HG03558 (cell line): ENCODE measurements at regions not wholly inside any gene's neighbourhood (a gene's known extent, or its start where the extent isn't known, plus 50 kb on each side); places are given as distances from the start of the nearest gene placed in this dataset.

Experiments
- ATAC-seq: cut with Tn5 transposase; IDR thresholded peaks from one replicate; pipeline ENCODE4 v1.9.1; 2021; ENCODE audit warnings: moderate number of reproducible peaks; ENCODE audit not compliant: unreplicated experiment; ENCODE audit errors: extremely low read depth

GRCh38 chr12:114958538-114958937 lies 274.6 kb upstream of the TBX3 start:
- no peak for ATAC-seq

- ATAC-seq, result no peak
Measured at GRCh38 chr12:114957225-114957624, 273.2 kb upstream of the TBX3 start.

- ATAC-seq, result no peak
Measured at GRCh38 chr12:114955414-114956014, 271.5 kb upstream of the TBX3 start.

GRCh38 chr12:114954511-114955055 lies 270.6 kb upstream of the TBX3 start:
- no peak for ATAC-seq

GRCh38 chr12:114952573-114953271 lies 268.7 kb upstream of the TBX3 start:
- no peak for ATAC-seq

- ATAC-seq, result no peak
Measured at GRCh38 chr12:114949058-114949820, 265.3 kb upstream of the TBX3 start.

GRCh38 chr12:114945351-114945750 lies 261.4 kb upstream of the TBX3 start:
- ATAC-seq, result no peak

GRCh38 chr12:114944736-114945135 lies 260.8 kb upstream of the TBX3 start:
- ATAC-seq, result no peak

- ATAC-seq, result no peak
Measured at GRCh38 chr12:114943601-114944000, 259.6 kb upstream of the TBX3 start.

GRCh38 chr12:114938487-114939210 lies 254.7 kb upstream of the TBX3 start:
- ATAC-seq, result no peak

GRCh38 chr12:114936148-114937079 lies 252.4 kb upstream of the TBX3 start:
- ATAC-seq, result no peak

GRCh38 chr12:114935658-114936057 lies 251.7 kb upstream of the TBX3 start:
- ATAC-seq, result no peak

GRCh38 chr12:114933428-114934160 lies 249.6 kb upstream of the TBX3 start:
- no peak for ATAC-seq

- no peak for ATAC-seq
Measured at GRCh38 chr12:114932806-114933205, 248.8 kb upstream of the TBX3 start.

- no peak for ATAC-seq
Measured at GRCh38 chr12:114931025-114931424, 247.1 kb upstream of the TBX3 start.

GRCh38 chr12:114926341-114926740 lies 242.4 kb upstream of the TBX3 start:
- no peak for ATAC-seq

GRCh38 chr12:114924946-114925475 lies 241.0 kb upstream of the TBX3 start:
- ATAC-seq, result no peak

- no peak for ATAC-seq
Measured at GRCh38 chr12:114921781-114922180, 237.8 kb upstream of the TBX3 start.
